PC-9 (cell line): ENCODE measurements at regions not wholly inside any gene's neighbourhood (a gene's known extent, or its start where the extent isn't known, plus 50 kb on each side); places are given as distances from the start of the nearest gene placed in this dataset.
"Not testable (repeated sequence)": the region's sequence is repeated elsewhere in the genome, so short reads cannot be mapped to it uniquely, and the experiment has no call there.

ENCODE experiments used
- BruUV-seq: library from RNA; stranded (reverse); fragments of 400-500 nt; replicated peaks from 2 replicates; lab custom pipeline; 2021; lab: Mats Ljungman, UMichigan
- CTCF ChIA-PET: fragments of 300-600 bp; sonication (Branson Sonifier 250); formaldehyde crosslinking; loops from one replicate; lab custom pipeline; 2022; ENCODE audit warnings: antibody characterized with exemption; lab: Charles Lee
- POLR2A ChIA-PET: fragments of 300-600 bp; sonication (Branson Sonifier 250); formaldehyde crosslinking; loops from one replicate; lab custom pipeline; 2022; ENCODE audit warnings: antibody characterized with exemption; ENCODE audit not compliant: unreplicated experiment; lab: Charles Lee
- DNase-seq, 2 experiments: peaks; one replicate each; pipeline versions ENCODE4 v3.0.0 to v3.0.0-alpha.2; 2015 to 2022; ENCODE audit warnings: mixed read lengths in 1 of 2
- H2AFZ ChIP-seq: fragments of 200-600 bp; sonication (generic); 2 replicates; pipeline ENCODE4 v1.8.1; 2017; ENCODE audit warnings: antibody characterized with exemption
- H3F3A ChIP-seq: fragments of 200-600 bp; sonication (generic); 2 replicates; pipeline ENCODE4 v1.8.1; 2017; ENCODE audit warnings: antibody characterized with exemption, mild to moderate bottlenecking, low read depth; ENCODE audit not compliant: insufficient read depth
- H3K27ac ChIP-seq: fragments of 200-600 bp; sonication (generic); 2 replicates; pipeline ENCODE4 v1.6.1; 2016; ENCODE audit warnings: mixed run types
- H3K27me3 ChIP-seq: fragments of 200-600 bp; sonication (generic); 2 replicates; pipeline ENCODE4 v1.6.1; 2016; ENCODE audit warnings: low read depth, mixed run types; ENCODE audit not compliant: insufficient read depth
- H3K36me3 ChIP-seq: fragments of 200-600 bp; sonication (generic); 2 replicates; pipeline ENCODE4 v1.6.1; 2016; ENCODE audit warnings: low read depth, mixed run types
- H3K4me1 ChIP-seq: fragments of 200-600 bp; sonication (generic); replicated peaks from 2 replicates; pipeline ENCODE4 v1.6.1; 2016; ENCODE audit warnings: mixed run types; ENCODE audit not compliant: insufficient read depth
- H3K4me2 ChIP-seq: fragments of 200-600 bp; sonication (generic); 2 replicates; pipeline ENCODE4 v1.6.1; 2017; ENCODE audit warnings: mixed run types
- H3K4me3 ChIP-seq: fragments of 200-600 bp; sonication (generic); 2 replicates; pipeline ENCODE4 v1.6.1; 2016; ENCODE audit warnings: mixed run types
- H3K79me2 ChIP-seq: fragments of 200-600 bp; sonication (generic); 2 replicates; pipeline ENCODE4 v1.6.1; 2017; ENCODE audit warnings: low read depth, mixed run types
- H3K9me2 ChIP-seq: fragments of 200-600 bp; sonication (generic); 2 replicates; pipeline ENCODE4 v1.8.1; 2017; ENCODE audit warnings: mild to moderate bottlenecking; ENCODE audit not compliant: insufficient read depth
- H3K9me3 ChIP-seq: fragments of 200-600 bp; sonication (generic); 2 replicates; pipeline ENCODE4 v1.8.1; 2016; ENCODE audit warnings: low read depth; ENCODE audit not compliant: insufficient read depth
- H4K20me1 ChIP-seq: fragments of 200-600 bp; sonication (generic); 2 replicates; pipeline ENCODE4 v1.8.1; 2017; ENCODE audit not compliant: insufficient read depth
- CTCF ChIP-seq: fragments of 200-600 bp; sonication (generic); conservative IDR thresholded peaks from 2 replicates; pipeline ENCODE4 v1.6.1; 2017; ENCODE audit warnings: mixed run types, antibody characterized with exemption, mild to moderate bottlenecking, moderate library complexity
- EZH2 ChIP-seq: fragments of 200-600 bp; sonication (generic); IDR thresholded peaks from 2 replicates; pipeline ENCODE4 v1.8.0; 2017; ENCODE audit warnings: antibody characterized with exemption, low read depth
- intact Hi-C: fragments of 100-400 bp; cut with micrococcal nuclease; formaldehyde crosslinking; loops from one replicate; pipeline ENCODE4 v1.10.0; 2022; ENCODE audit not compliant: unreplicated experiment

GRCh38 chr11:42422090-42422489 lies 889.7 kb upstream of the API5 start:
- TF ChIP-seq CTCF (no peak), EZH2 (no peak)
- Histone ChIP-seq H3K9me2 (no peaks in the 10 kb centered on the region), H3K27me3 (no peaks in the 10 kb centered on the region), H3K9me3 (no peaks in the 10 kb centered on the region), H3K4me3 (no peak overlapping the region), H3K27ac (no peak overlapping the region), H3F3A (no peaks in the 10 kb centered on the region), H4K20me1 (no peaks in the 10 kb centered on the region), H3K36me3 (no peaks in the 10 kb centered on the region), H3K4me2 (no peak overlapping the region), H3K4me1 (no peaks in the 10 kb centered on the region), H3K79me2 (no peaks in the 10 kb centered on the region), H2AFZ (no peak overlapping the region)
- BruUV-seq: no TSS peak
- CTCF ChIA-PET: no interaction called here
- POLR2A ChIA-PET: no interaction called here
- intact Hi-C loops: no loop called here
- no peak for DNase-seq

- H3K9me2 ChIP-seq, H3K79me2 ChIP-seq, DNase-seq, CTCF ChIA-PET, H3K36me3 ChIP-seq, H4K20me1 ChIP-seq, H3K9me3 ChIP-seq, BruUV-seq, H3K27ac ChIP-seq, H3K4me3 ChIP-seq, H2AFZ ChIP-seq, H3K4me2 ChIP-seq, H3K27me3 ChIP-seq, H3K4me1 ChIP-seq, H3F3A ChIP-seq, intact Hi-C loops, POLR2A ChIA-PET: not testable (repeated sequence)
Observed at GRCh38 chr11:42434911-42435310, 876.9 kb upstream of the API5 start.

- H3K9me3 ChIP-seq: no peaks in the 10 kb centered on the region
- H2AFZ ChIP-seq: no peak overlapping the region
- no peak overlapping the region for H3K4me2 ChIP-seq
- H3K79me2 ChIP-seq: no peaks in the 10 kb centered on the region
- CTCF ChIA-PET: no interaction called here
- H3K9me2 ChIP-seq: no peaks in the 10 kb centered on the region
- H3K4me3 ChIP-seq: no peak overlapping the region
- no peak for TF ChIP-seq CTCF
- no peak for TF ChIP-seq EZH2
- no peaks in the 10 kb centered on the region for H4K20me1 ChIP-seq
- H3F3A ChIP-seq: no peaks in the 10 kb centered on the region
- no peak for DNase-seq
- H3K27ac ChIP-seq: no peak overlapping the region
- H3K27me3 ChIP-seq: no peaks in the 10 kb centered on the region
- intact Hi-C loops: no loop called here
- no peaks in the 10 kb centered on the region for H3K36me3 ChIP-seq
- POLR2A ChIA-PET: no interaction called here
- no TSS peak for BruUV-seq
- H3K4me1 ChIP-seq: no peaks in the 10 kb centered on the region
Observed at GRCh38 chr11:42444406-42444805, 867.4 kb upstream of the API5 start.

- H3K79me2 ChIP-seq: no peaks in the 10 kb centered on the region
- CTCF ChIA-PET: no interaction called here
- H3K4me3 ChIP-seq: no peak overlapping the region
- no peak overlapping the region for H3K4me2 ChIP-seq
- no peak for DNase-seq
- H4K20me1 ChIP-seq: no peaks in the 10 kb centered on the region
- no peaks in the 10 kb centered on the region for H3K4me1 ChIP-seq
- H3K9me2 ChIP-seq: no peaks in the 10 kb centered on the region
- no peaks in the 10 kb centered on the region for H3F3A ChIP-seq
- intact Hi-C loops: no loop called here
- H3K27ac ChIP-seq: no peak overlapping the region
- POLR2A ChIA-PET: no interaction called here
- BruUV-seq: no TSS peak
- H2AFZ ChIP-seq: no peak overlapping the region
- TF ChIP-seq CTCF (no peak), EZH2 (no peak)
- no peaks in the 10 kb centered on the region for H3K36me3 ChIP-seq
- no peaks in the 10 kb centered on the region for H3K9me3 ChIP-seq
- H3K27me3 ChIP-seq: no peaks in the 10 kb centered on the region
Observed at GRCh38 chr11:42462558-42463310, 849.1 kb upstream of the API5 start.
